ENCODE measurements at regions not wholly inside any gene's neighbourhood (a gene's known extent, or its start where the extent isn't known, plus 50 kb on each side); places are given as distances from the start of the nearest gene placed in this dataset.

GRCh38 chr13:58583966-58584365 is 952.4 kb downstream of the PCDH17 start:
- Histone ChIP-seq H3K27ac (ENCODE audit: extremely low read depth, low read depth, low read length) (no peak overlapping the region), H3K4me3 (ENCODE audit: low read depth, low read length) (no peak overlapping the region), H3K36me3 (ENCODE audit: control insufficient read depth in 2 of 2, insufficient read depth in 1 of 2, low read length in 2 of 2) (no peaks in the 10 kb centered on the region), H3K9me3 (ENCODE audit: control insufficient read depth, insufficient read depth, low read depth, low read length) (no peaks in the 10 kb centered on the region), H3K4me1 (ENCODE audit: control insufficient read depth, insufficient read depth, low read length) (no peaks in the 10 kb centered on the region)
- CTCF ChIA-PET: no interaction called here
- TF ChIP-seq SETDB1 (IDR thresholded peaks at IDR 0.05; ENCODE audit: insufficient read length, low read length) (no peak), ZNF292 (tag by site-specific recombination; IDR thresholded peaks at IDR 0.05; ENCODE audit: borderline replicate concordance, low read depth) (no peak), ZXDB (tag by site-specific recombination; IDR thresholded peaks at IDR 0.05) (no peak), MZF1 (tag by site-specific recombination; IDR thresholded peaks at IDR 0.05; ENCODE audit: borderline replicate concordance) (no peak), MYNN (tag by site-specific recombination; IDR thresholded peaks at IDR 0.05; ENCODE audit: borderline replicate concordance) (no peak), ZNF658 (tag by site-specific recombination; IDR thresholded peaks at IDR 0.05) (no peak), YY1 (tag by site-specific recombination; IDR thresholded peaks at IDR 0.05) (no peak), ZFP69B (tag by site-specific recombination; IDR thresholded peaks at IDR 0.05) (no peak), IKZF3 (tag by site-specific recombination; IDR thresholded peaks at IDR 0.05) (no peak), KLF10 (tag by site-specific recombination; IDR thresholded peaks at IDR 0.05) (no peak), ZNF624 (tag by site-specific recombination; IDR thresholded peaks at IDR 0.05) (no peak), SP7 (tag by site-specific recombination; IDR thresholded peaks at IDR 0.05) (no peak), PRDM6 (tag by site-specific recombination; IDR thresholded peaks at IDR 0.05) (no peak), ZBTB17 (tag by site-specific recombination; IDR thresholded peaks at IDR 0.05) (no peak)
- TF ChIP-seq, protein P1, sequence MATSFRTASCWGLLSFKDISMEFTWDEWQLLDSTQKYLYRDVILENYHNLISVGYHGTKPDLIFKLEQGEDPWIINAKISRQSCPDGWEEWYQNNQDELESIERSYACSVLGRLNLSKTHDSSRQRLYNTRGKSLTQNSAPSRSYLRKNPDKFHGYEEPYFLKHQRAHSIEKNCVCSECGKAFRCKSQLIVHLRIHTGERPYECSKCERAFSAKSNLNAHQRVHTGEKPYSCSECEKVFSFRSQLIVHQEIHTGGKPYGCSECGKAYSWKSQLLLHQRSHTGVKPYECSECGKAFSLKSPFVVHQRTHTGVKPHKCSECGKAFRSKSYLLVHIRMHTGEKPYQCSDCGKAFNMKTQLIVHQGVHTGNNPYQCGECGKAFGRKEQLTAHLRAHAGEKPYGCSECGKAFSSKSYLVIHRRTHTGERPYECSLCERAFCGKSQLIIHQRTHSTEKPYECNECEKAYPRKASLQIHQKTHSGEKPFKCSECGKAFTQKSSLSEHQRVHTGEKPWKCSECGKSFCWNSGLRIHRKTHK (tag by site-specific recombination; IDR thresholded peaks at IDR 0.05): no peak
- TF ChIP-seq, protein P2, sequence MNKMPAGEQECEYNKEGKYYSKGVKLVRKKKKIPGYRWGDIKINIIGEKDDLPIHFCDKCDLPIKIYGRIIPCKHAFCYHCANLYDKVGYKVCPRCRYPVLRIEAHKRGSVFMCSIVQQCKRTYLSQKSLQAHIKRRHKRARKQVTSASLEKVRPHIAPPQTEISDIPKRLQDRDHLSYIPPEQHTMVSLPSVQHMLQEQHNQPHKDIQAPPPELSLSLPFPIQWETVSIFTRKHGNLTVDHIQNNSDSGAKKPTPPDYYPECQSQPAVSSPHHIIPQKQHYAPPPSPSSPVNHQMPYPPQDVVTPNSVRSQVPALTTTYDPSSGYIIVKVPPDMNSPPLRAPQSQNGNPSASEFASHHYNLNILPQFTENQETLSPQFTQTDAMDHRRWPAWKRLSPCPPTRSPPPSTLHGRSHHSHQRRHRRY (tag by site-specific recombination; IDR thresholded peaks at IDR 0.05): no peak
- POLR2A ChIA-PET: no interaction called here

DNA sequence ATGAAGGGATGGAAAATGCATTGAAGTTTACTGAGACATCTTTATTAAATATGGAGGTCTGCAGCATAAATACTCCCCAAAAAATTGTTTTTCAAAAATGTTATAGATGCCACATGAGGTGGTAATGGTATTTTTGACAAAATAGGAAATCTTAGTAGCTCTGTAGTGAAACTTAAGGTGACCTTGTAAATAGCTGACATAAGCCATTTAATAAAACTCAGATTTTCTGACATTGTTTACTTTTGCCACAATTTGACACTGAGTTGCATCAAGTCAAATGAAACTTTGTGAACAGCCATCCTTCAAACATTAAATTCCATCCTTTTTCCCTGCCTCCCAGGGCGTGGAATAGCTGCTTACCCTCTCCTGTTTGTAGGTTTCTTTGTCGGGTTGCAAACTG is 953.1 kb downstream of the PCDH17 start:
- ChIA-PET POLR2A (no interaction called here), CTCF (no interaction called here)
- Histone ChIP-seq H3K27ac (ENCODE audit: extremely low read depth, low read depth, low read length) (no peak overlapping the region), H3K4me1 (ENCODE audit: control insufficient read depth, insufficient read depth, low read length) (no peaks in the 10 kb centered on the region), H3K9me3 (ENCODE audit: control insufficient read depth, insufficient read depth, low read depth, low read length) (no peaks in the 10 kb centered on the region), H3K36me3 (ENCODE audit: control insufficient read depth in 2 of 2, insufficient read depth in 1 of 2, low read length in 2 of 2) (no peaks in the 10 kb centered on the region), H3K4me3 (ENCODE audit: low read depth, low read length) (no peak overlapping the region)
- no peak for TF ChIP-seq ZNF701 (tag by site-specific recombination; IDR thresholded peaks at IDR 0.05)
- no peak for TF ChIP-seq KLF7 (tag by site-specific recombination; IDR thresholded peaks at IDR 0.05; ENCODE audit: borderline replicate concordance)

DNA sequence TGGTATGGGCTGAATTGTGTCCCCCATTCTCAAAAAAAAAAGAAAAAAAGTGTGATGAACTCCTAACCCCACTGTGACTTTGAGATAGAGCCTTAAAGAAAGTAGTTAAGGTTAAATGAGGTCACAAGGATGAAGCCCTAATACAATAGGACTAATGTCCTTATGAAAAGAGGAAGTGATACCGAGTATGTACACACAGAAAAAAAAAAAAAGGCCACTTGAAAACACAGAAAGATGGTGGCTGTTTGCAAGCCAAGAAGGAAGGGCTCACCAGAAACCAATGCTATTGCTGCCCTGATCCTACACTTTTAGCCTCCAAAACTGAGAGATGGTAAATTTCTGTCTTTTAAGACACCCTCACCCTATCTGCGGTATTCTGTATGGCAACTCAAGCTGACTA is 955.6 kb downstream of the PCDH17 start:
- Histone ChIP-seq H3K9me3 (ENCODE audit: control insufficient read depth, insufficient read depth, low read depth, low read length) (no peaks in the 10 kb centered on the region), H3K36me3 (ENCODE audit: control insufficient read depth in 2 of 2, insufficient read depth in 1 of 2, low read length in 2 of 2) (no peaks in the 10 kb centered on the region), H3K4me1 (ENCODE audit: control insufficient read depth, insufficient read depth, low read length) (no peaks in the 10 kb centered on the region), H3K27ac (ENCODE audit: extremely low read depth, low read depth, low read length) (no peak overlapping the region), H3K4me3 (ENCODE audit: low read depth, low read length) (no peak overlapping the region)
- TF ChIP-seq ZBTB20 (tag by site-specific recombination; IDR thresholded peaks at IDR 0.05): no peak
- no peak for TF ChIP-seq REPIN1 (tag by site-specific recombination; IDR thresholded peaks at IDR 0.05; ENCODE audit: low read depth)
- TF ChIP-seq ZNF175 (tag by site-specific recombination; IDR thresholded peaks at IDR 0.05): no peak
- TF ChIP-seq ZBTB21 (tag by site-specific recombination; IDR thresholded peaks at IDR 0.05): no peak
- no peak for TF ChIP-seq HOXC10 (CRISPR knock-in tag; IDR thresholded peaks at IDR 0.05)
- no peak for TF ChIP-seq ZNF133 (tag by site-specific recombination; IDR thresholded peaks at IDR 0.05)
- ChIA-PET CTCF (no interaction called here), POLR2A (no interaction called here)

Data from HEK293 (cell line).